B cell (primary cell): ENCODE measurements at regions not wholly inside any gene's neighbourhood (a gene's known extent, or its start where the extent isn't known, plus 50 kb on each side); places are given as distances from the start of the nearest gene placed in this dataset.

Experiments used
- ATAC-seq: fragments of 200-7000 bp; cut with Tn5 transposase; one replicate; pipeline ENCODE4 v1.10.0; 2021; ENCODE audit warnings: low read depth, mild to moderate bottlenecking, moderate number of reproducible peaks, moderate library complexity
- CTCF ChIA-PET: fragments of 350-600 bp; sonication (Branson Sonifier 250); formaldehyde crosslinking; loops from one replicate; lab custom pipeline; 2021; ENCODE audit warnings: antibody characterized with exemption, inconsistent platforms; lab: Charles Lee
- POLR2A ChIA-PET: fragments of 350-600 bp; sonication (Branson Sonifier 250); formaldehyde crosslinking; loops from one replicate; lab custom pipeline; 2021; ENCODE audit warnings: antibody characterized with exemption; lab: Charles Lee
- DNase-seq: peaks from one replicate; pipeline ENCODE4 v3.0.0; 2013
- H2AFZ ChIP-seq: 2 replicates; pipeline ENCODE4 v1.6.1; 2012; ENCODE audit warnings: mild to moderate bottlenecking, low read depth, low read length; ENCODE audit not compliant: insufficient read depth, poor library complexity, severe bottlenecking
- H3K27ac ChIP-seq, 2 donors: 1 replicate in 1 of 2; 2 replicates in 1 of 2; pipeline ENCODE4 v1.5.1; 2012 to 2013; ENCODE audit warnings: low read length in 2 of 2, mild to moderate bottlenecking in 2 of 2, moderate library complexity in 1 of 2
- H3K27me3 ChIP-seq, 4 experiments: fragments of 200-600 bp in 1 of 4; sonication (generic) in 1 of 4; replicated peaks in 1 of 4; 1 replicate in 2 of 4; 2 replicates in 2 of 4; pipeline versions ENCODE4 v1.6.1 to v1.7.0; 2013 to 2016; ENCODE audit warnings: low read length in 3 of 4, mild to moderate bottlenecking in 2 of 4, mixed read lengths in 1 of 4, moderate library complexity in 1 of 4; ENCODE audit not compliant: insufficient read depth in 4 of 4, control insufficient read depth in 3 of 4; ENCODE audit errors: control extremely low read depth in 1 of 4
- H3K36me3 ChIP-seq, 2 experiments: replicated peaks in 1 of 2; 1 replicate in 1 of 2; 2 replicates in 1 of 2; pipeline versions ENCODE4 v1.6.1 to v1.7.1; 2013; ENCODE audit warnings: low read length in 1 of 2; ENCODE audit not compliant: insufficient read depth in 2 of 2, control insufficient read depth in 1 of 2; ENCODE audit errors: control extremely low read depth in 1 of 2, extremely low read depth in 1 of 2
- H3K4me1 ChIP-seq, 2 donors: fragments of 200-600 bp in 1 of 2; sonication (generic) in 1 of 2; 1 replicate in 1 of 2; 2 replicates in 1 of 2; pipeline versions ENCODE4 v1.5.1 to v1.6.1; 2013 to 2017; ENCODE audit warnings: low read length in 2 of 2; ENCODE audit not compliant: control insufficient read depth in 2 of 2, insufficient read depth in 2 of 2
- H3K4me2 ChIP-seq: replicated peaks from 2 replicates; pipeline ENCODE3; 2012; ENCODE audit warnings: mild to moderate bottlenecking, low read depth, low read length; ENCODE audit not compliant: poor library complexity, severe bottlenecking
- H3K4me3 ChIP-seq, 5 experiments: fragments of 200-600 bp in 1 of 5; sonication (generic) in 1 of 5; 1 replicate in 3 of 5; 2 replicates in 2 of 5; pipeline versions ENCODE4 v1.5.1 to v1.7.0; 2011 to 2016; ENCODE audit warnings: low read length in 4 of 5, mild to moderate bottlenecking in 4 of 5, low read depth in 2 of 5, control low read depth in 1 of 5, moderate library complexity in 1 of 5; ENCODE audit not compliant: insufficient read depth in 1 of 5; ENCODE audit errors: control extremely low read depth in 1 of 5, extremely low read depth in 1 of 5
- H3K79me2 ChIP-seq: fragments of 200-600 bp; sonication (generic); one replicate; pipeline ENCODE4 v1.6.0; 2016; ENCODE audit warnings: low read length; ENCODE audit not compliant: control insufficient read depth, insufficient read depth
- H3K9ac ChIP-seq: fragments of 200-600 bp; sonication (generic); 2 replicates; pipeline ENCODE4 v1.6.1; 2017; ENCODE audit warnings: mild to moderate bottlenecking, low read length, moderate library complexity
- H3K9me3 ChIP-seq, 3 donors: one replicate each; pipeline versions ENCODE4 v1.6.1 to v1.7.1; 2013; ENCODE audit warnings: low read length in 2 of 3; ENCODE audit not compliant: control insufficient read depth in 2 of 3, insufficient read depth in 1 of 3; ENCODE audit errors: control extremely low read depth in 1 of 3
- H4K20me1 ChIP-seq: 2 replicates; pipeline ENCODE4 v1.6.0; 2012; ENCODE audit warnings: mild to moderate bottlenecking, low read length; ENCODE audit not compliant: insufficient read depth, control insufficient read depth, poor library complexity, severe bottlenecking
- H3K27ac Mint-ChIP-seq: one replicate; pipeline ENCODE4 v1.8.0; 2021; ENCODE audit warnings: mixed read lengths
- H3K27me3 Mint-ChIP-seq: one replicate; pipeline ENCODE4 v1.8.0; 2021; ENCODE audit warnings: mixed read lengths
- H3K4me1 Mint-ChIP-seq: one replicate; pipeline ENCODE4 v1.8.0; 2021; ENCODE audit warnings: mixed read lengths
- H3K4me3 Mint-ChIP-seq: one replicate; pipeline ENCODE4 v1.8.0; 2021; ENCODE audit warnings: mixed read lengths
- H3K9me3 Mint-ChIP-seq: one replicate; pipeline ENCODE4 v1.8.0; 2022; ENCODE audit warnings: mixed read lengths; ENCODE audit not compliant: insufficient read depth
- CTCF ChIP-seq: fragments of 200-600 bp; IDR thresholded peaks from one replicate; pipeline ENCODE4 v1.8.0; 2022; ENCODE audit warnings: antibody characterized with exemption, mild to moderate bottlenecking
- EZH2 ChIP-seq: IDR thresholded peaks from 2 replicates; pipeline ENCODE4 v1.6.1; 2012; ENCODE audit warnings: borderline replicate concordance, low read depth, mild to moderate bottlenecking, moderate library complexity, low read length; ENCODE audit not compliant: insufficient read depth, poor library complexity, severe bottlenecking
- WGBS: methylation state at CpG from one replicate; pipeline ENCODE4 v1.1.5; 2013; ENCODE audit warnings: missing lambda C conversion rate; ENCODE audit not compliant: insufficient coverage; 5-methylcytosine and 5-hydroxymethylcytosine counted together
- intact Hi-C: fragments of 100-400 bp; cut with micrococcal nuclease; formaldehyde crosslinking; loops from one replicate; pipeline ENCODE4 v1.10.0; 2022

- Mint-ChIP-seq H3K27ac (no peak overlapping the region), H3K4me1 (peaks cover 12% of the 10 kb centered on the region), H3K4me3 (no peak overlapping the region), H3K27me3 (peaks cover 5% of the 10 kb centered on the region), H3K9me3 (no peaks in the 10 kb centered on the region)
- no peak for ATAC-seq
- peaks cover 0 to 2% (median 0%) of the 10 kb centered on the region in 4 experiments for H3K27me3 ChIP-seq
- 87% methylated on average over 21 of the region's 22 CpGs for WGBS
- peaks cover 12 to 13% of the 10 kb centered on the region in 2 donors for H3K4me1 ChIP-seq
- no peaks in the 10 kb centered on the region for H3K36me3 ChIP-seq
- H3K79me2 ChIP-seq = no peaks in the 10 kb centered on the region
- ChIA-PET CTCF (no interaction called here), POLR2A (no interaction called here)
- intact Hi-C loops = no loop called here
- DNase-seq = no peak
- H3K4me3 ChIP-seq = no peak overlapping the region
- peaks cover 0 to 10% (median 2%) of the 10 kb centered on the region in 3 donors for H3K9me3 ChIP-seq
- no peak overlapping the region for H3K9ac ChIP-seq
- H3K4me2 ChIP-seq = no peak overlapping the region
- no peak for TF ChIP-seq CTCF
- TF ChIP-seq EZH2 = no peak
- H4K20me1 ChIP-seq = no peaks in the 10 kb centered on the region
- no peak overlapping the region for H2AFZ ChIP-seq
- H3K27ac ChIP-seq = no peak overlapping the region
Observed at GRCh38 chr7:139561-140243, 52.7 kb upstream of the FAM20C start.

- no peaks in the 10 kb centered on the region for H3K36me3 ChIP-seq
- no peaks in the 10 kb centered on the region for H3K79me2 ChIP-seq
- no peak overlapping the region for H3K4me2 ChIP-seq
- CTCF ChIA-PET = no interaction called here
- ATAC-seq (no peak), DNase-seq (no peak)
- no peak overlapping the region for H2AFZ ChIP-seq
- H4K20me1 ChIP-seq = no peaks in the 10 kb centered on the region
- H3K27ac Mint-ChIP-seq = no peak overlapping the region
- POLR2A ChIA-PET = no interaction called here
- intact Hi-C loops = no loop called here
- H3K4me1 Mint-ChIP-seq = peaks cover 19% of the 10 kb centered on the region
- no peaks in the 10 kb centered on the region for H3K9me3 Mint-ChIP-seq
- 95% methylated on average over 6 of the region's 6 CpGs for WGBS
- H3K4me3 ChIP-seq = no peak overlapping the region
- H3K9me3 ChIP-seq = peaks cover 0 to 10% (median 2%) of the 10 kb centered on the region in 3 donors
- TF ChIP-seq CTCF (no peak), EZH2 (no peak)
- peaks cover 5% of the 10 kb centered on the region for H3K27me3 Mint-ChIP-seq
- H3K4me1 ChIP-seq = peaks cover 16 to 17% of the 10 kb centered on the region in 2 donors
- H3K27ac ChIP-seq = no peak overlapping the region
- no peaks in the 10 kb centered on the region for H3K27me3 ChIP-seq
- H3K4me3 Mint-ChIP-seq = no peak overlapping the region
- no peak overlapping the region for H3K9ac ChIP-seq
Observed at GRCh38 chr7:140996-141395, 51.4 kb upstream of the FAM20C start.
